Hypothalamus (tissue), 51 donors: ENCODE measurements at regions not wholly inside any gene's neighbourhood (a gene's known extent, or its start where the extent isn't known, plus 50 kb on each side); places are given as distances from the start of the nearest gene placed in this dataset.
A peak's percentile ranks its signal among the peaks of the same experiment; 100 is the strongest.

Experiments
- DNase-seq, 51 donors: peaks; one replicate each; lab custom pipeline; 2025; lab: John Stamatoyannopoulos, UW

GRCh38 chr1:62370594-62370993 is 51.4 kb upstream of the KANK4 start:
- DNase-seq, result no peak

GRCh38 chr1:62371375-62371774 is 52.1 kb upstream of the KANK4 start:
- no peak for DNase-seq

DNA sequence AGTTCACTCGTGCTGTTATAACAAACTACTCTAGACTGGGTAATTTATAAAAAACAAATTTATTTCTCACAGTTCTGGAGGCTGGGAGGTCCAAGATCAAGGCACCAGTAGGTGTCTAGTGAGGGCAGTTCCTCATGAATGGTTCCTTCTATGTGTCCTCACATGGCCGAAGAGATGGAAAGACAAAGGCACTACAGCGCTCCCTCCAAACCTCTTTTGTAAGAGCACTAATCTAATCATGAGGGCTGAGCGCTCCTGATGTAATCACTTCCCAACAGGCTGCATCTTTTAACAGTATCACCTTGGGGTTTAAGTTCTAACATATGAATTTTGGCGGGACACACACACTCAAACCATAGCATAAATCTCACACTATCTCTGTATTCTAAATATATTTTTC is 54.0 kb upstream of the KANK4 start:
- no peak for DNase-seq

DNA sequence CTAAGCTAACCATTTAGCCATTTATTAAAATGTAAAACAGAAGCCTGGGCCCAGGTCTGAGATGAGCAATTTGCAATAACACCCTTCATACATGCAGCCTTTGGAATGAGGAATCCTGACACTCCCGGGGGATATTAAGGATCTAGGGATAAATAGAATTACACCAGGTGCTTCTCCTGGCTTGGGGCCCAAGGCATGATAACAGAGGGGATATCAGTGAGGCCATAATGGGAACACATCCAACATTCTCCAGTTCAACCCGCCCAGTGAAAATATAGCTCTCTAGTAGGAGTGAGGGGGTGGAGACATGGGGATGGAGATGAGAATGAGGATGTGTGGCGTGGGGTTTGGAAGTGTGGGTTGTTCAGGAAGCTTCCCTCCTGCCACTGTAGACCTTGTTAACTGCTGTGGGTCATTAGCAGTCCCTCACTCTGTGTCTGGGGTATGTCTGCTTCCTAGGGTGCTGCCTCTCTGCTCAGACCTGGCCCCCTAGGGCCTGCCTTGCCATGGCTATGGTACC is 57.9 kb upstream of the KANK4 start:
- no peak for DNase-seq

DNA sequence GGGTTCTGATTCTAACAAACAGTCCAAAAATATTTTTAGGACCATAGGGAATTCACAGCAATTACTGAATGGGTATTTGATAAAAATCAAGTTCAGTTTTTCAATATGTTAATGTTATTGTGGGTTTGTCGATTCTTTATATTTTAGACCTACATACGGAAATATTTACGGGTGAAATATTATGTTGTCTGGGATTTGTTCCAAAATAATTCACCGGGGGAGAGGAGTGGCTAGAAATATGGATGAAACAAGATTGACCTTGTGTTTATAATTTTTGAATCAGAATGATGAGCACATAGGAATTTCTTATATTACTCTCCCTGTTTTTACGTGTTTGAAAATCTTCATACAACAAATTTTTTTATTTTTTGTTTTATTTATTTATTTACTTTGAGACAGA is 56.7 kb upstream of the USP1 start:
- DNase-seq, result no peak

DNA sequence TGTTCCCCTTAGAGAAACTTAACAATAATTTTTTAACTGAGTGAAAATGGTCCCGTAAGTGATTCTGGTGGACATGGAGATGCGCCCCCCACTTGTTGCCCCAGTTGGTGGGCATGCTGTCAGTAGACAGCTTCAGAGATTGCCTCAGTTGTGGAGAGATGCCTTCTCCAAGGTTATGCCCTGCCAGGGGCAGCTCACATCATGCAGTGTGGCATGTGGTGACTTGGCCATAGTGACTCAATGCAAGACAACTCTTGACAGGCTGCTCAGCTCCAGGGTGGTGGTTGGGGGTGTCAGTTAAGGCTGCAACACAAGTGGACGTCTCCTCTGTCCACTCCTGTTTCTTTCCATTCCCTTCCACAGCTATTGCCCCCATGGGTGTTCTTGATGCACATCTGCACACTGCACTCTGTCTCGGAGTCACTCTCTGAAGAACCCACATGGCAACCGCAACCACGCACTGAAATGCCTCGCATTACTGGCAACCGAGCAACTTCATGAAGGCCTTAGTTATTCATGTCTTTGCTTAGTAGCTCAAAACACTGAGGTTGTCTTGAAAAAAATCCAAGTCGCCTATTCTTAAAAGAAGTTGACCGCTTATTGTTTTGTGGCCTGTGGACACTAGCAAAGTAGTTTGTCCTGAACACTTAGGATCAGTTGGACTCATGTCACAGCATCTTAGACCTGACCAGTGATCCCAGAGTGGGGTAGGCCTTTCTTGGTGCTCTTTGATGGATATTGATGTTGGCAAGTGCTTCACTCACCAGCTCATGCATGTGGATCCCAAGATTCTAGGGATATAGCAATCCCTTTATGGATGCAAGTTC is 54.8 kb upstream of the USP1 start:
- no peak for DNase-seq

DNA sequence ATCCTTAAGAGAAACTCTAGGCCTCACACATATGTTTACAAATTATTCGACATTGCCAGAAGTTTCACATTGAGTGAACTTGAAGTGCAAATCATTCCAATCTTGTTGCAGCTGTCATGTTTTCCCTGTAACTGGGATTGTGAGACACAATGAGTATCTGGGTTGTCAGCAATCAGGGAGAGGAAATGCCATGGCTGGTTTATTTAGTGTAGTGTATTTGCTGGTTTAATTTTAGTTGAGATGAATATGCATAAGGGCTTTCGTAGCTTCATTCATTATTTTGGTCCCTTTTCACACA is 54.2 kb upstream of the USP1 start:
- DNase-seq, result no peak

GRCh38 chr1:62384276-62385005 is 52.4 kb upstream of the USP1 start:
- DNase-seq, result peak in 1 of 51 donors; percentile 10

GRCh38 chr1:62385923-62386322 is 50.9 kb upstream of the USP1 start:
- DNase-seq, result no peak

DNA sequence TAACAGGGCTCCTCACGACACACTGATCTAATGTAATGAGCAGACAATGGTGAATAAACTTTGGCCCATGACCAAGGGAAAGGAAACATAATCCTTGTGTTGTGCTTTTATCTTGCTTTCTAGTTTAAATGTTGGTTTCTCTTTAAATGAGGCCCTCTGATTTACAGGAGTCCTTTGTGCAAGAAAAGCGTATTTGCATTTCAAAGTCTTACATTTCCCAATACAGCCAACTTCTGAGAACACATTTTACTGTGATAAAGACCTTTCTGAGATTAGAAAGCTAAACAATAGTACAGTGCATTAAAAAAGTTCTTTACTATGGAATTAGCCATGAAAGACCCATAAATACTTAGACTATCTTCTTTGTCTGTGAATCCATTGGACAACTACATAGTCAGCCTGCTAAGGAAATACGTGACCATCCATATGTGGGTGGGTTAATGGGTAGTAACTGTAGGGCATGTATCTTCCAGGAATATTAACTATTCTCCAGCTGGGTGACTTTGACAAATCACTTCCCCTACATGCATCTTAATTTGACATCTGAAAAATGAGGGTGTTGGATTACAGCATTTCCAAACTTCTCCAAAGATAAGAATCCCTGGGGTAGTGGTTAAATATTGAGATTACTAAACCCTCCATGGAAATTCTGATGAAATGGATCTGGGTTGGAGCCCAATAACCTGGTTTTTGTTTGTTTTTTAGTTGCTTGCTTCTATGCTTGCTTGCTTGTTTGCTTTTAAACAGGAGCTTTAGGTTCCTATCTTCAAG is 50.3 kb upstream of the USP1 start:
- DNase-seq, result no peak
